Activated CD4-positive, alpha-beta T cell treated with anti-CD3 and anti-CD28 coated beads for 36 hours (primary cell): ENCODE measurements at regions not wholly inside any gene's neighbourhood (a gene's known extent, or its start where the extent isn't known, plus 50 kb on each side); places are given as distances from the start of the nearest gene placed in this dataset.

Source experiments
- ATAC-seq: fragments of 200-7000 bp; cut with Tn5 transposase; one replicate; pipeline ENCODE4 v1.10.0; 2021; ENCODE audit warnings: mild to moderate bottlenecking, moderate library complexity
- CTCF ChIA-PET: fragments of 350-600 bp; sonication (Branson Sonifier 250); formaldehyde crosslinking; loops from one replicate; lab custom pipeline; 2021; ENCODE audit warnings: antibody characterized with exemption; lab: Charles Lee
- POLR2A ChIA-PET: fragments of 350-600 bp; sonication (Branson Sonifier 250); formaldehyde crosslinking; loops from one replicate; lab custom pipeline; 2021; ENCODE audit warnings: antibody characterized with exemption, inconsistent platforms; lab: Charles Lee
- DNase-seq: peaks from one replicate; pipeline ENCODE4 v3.0.0-alpha.2; 2020
- H3K27ac Mint-ChIP-seq: one replicate; pipeline ENCODE4 v1.8.0; 2021; ENCODE audit warnings: mixed read lengths
- H3K27me3 Mint-ChIP-seq: one replicate; pipeline ENCODE4 v1.8.0; 2021; ENCODE audit warnings: mixed read lengths
- H3K36me3 Mint-ChIP-seq: one replicate; pipeline ENCODE4 v1.8.0; 2021; ENCODE audit warnings: low read depth, mixed read lengths
- H3K4me1 Mint-ChIP-seq: one replicate; pipeline ENCODE4 v1.8.0; 2021; ENCODE audit warnings: mixed read lengths
- H3K4me3 Mint-ChIP-seq: one replicate; pipeline ENCODE4 v1.8.0; 2021; ENCODE audit warnings: mild to moderate bottlenecking, moderate library complexity, mixed read lengths
- H3K9me3 Mint-ChIP-seq: one replicate; pipeline ENCODE4 v1.8.0; 2021; ENCODE audit warnings: low read depth, mixed read lengths
- intact Hi-C, 2 experiments: fragments of 100-400 bp; cut with DNase I in 1 of 2; cut with micrococcal nuclease in 1 of 2; formaldehyde crosslinking; loops; one replicate each; pipeline versions ENCODE4 v1.14.2 to v1.15.1; 2022 to 2024; cut with DNase I, micrococcal nuclease

- CTCF ChIA-PET, result no interaction called here
- POLR2A ChIA-PET, result no interaction called here
These were observed 115.3 kb upstream of the BNC2 start for GRCh38 chr9:16985559-16986348.

GRCh38 chr9:16982780-16983310 is 112.4 kb upstream of the BNC2 start:
- intact Hi-C loops, result no loop called here
- Mint-ChIP-seq H3K9me3 (no peaks in the 10 kb centered on the region), H3K4me1 (no peaks in the 10 kb centered on the region), H3K36me3 (no peaks in the 10 kb centered on the region), H3K27ac (no peak overlapping the region), H3K27me3 (no peaks in the 10 kb centered on the region), H3K4me3 (no peak overlapping the region)
- ATAC-seq (no peak), DNase-seq (no peak)
- ChIA-PET POLR2A (no interaction called here), CTCF (no interaction called here)

More at GRCh38 chr9:16985559-16986348, 115.3 kb upstream of the BNC2 start:
- Mint-ChIP-seq H3K36me3 (no peaks in the 10 kb centered on the region), H3K9me3 (no peaks in the 10 kb centered on the region), H3K4me1 (no peaks in the 10 kb centered on the region), H3K27me3 (no peaks in the 10 kb centered on the region), H3K27ac (no peak overlapping the region), H3K4me3 (no peak overlapping the region)
- DNase-seq, result no peak
- intact Hi-C loops, result no loop called here
- no peak for ATAC-seq

- Mint-ChIP-seq H3K36me3 (peaks cover 1% of the 10 kb centered on the region), H3K27me3 (no peaks in the 10 kb centered on the region), H3K4me3 (no peak overlapping the region), H3K9me3 (peaks cover 2% of the 10 kb centered on the region), H3K27ac (no peak overlapping the region), H3K4me1 (no peaks in the 10 kb centered on the region)
- intact Hi-C loops, result no loop called here
- CTCF ChIA-PET, result no interaction called here
- DNase-seq (no peak), ATAC-seq (no peak)
- POLR2A ChIA-PET, result no interaction called here
These were observed 106.0 kb upstream of the BNC2 start for GRCh38 chr9:16976427-16976826.

GRCh38 chr9:16974436-16974835 is 104.0 kb upstream of the BNC2 start:
- DNase-seq (no peak), ATAC-seq (no peak)
- POLR2A ChIA-PET, result no interaction called here
- CTCF ChIA-PET, result no interaction called here
- H3K27me3 Mint-ChIP-seq, result no peaks in the 10 kb centered on the region
- no peak overlapping the region for H3K27ac Mint-ChIP-seq
- intact Hi-C loops, result no loop called here
- H3K4me3 Mint-ChIP-seq, result no peak overlapping the region
- no peaks in the 10 kb centered on the region for H3K4me1 Mint-ChIP-seq
- peaks cover 1% of the 10 kb centered on the region for H3K36me3 Mint-ChIP-seq
- peaks cover 2% of the 10 kb centered on the region for H3K9me3 Mint-ChIP-seq

GRCh38 chr9:16970321-16970720 is 99.9 kb upstream of the BNC2 start:
- Mint-ChIP-seq H3K36me3 (peaks cover 1% of the 10 kb centered on the region), H3K4me1 (no peaks in the 10 kb centered on the region), H3K27me3 (no peaks in the 10 kb centered on the region), H3K9me3 (peaks cover 2% of the 10 kb centered on the region), H3K4me3 (no peak overlapping the region), H3K27ac (no peak overlapping the region)
- no peak for DNase-seq
- POLR2A ChIA-PET, result interaction anchor here (0.6 kb wide), 1 partner anchor 16 kb away, joined by 4 read pairs; no protein-coding TSS in a partner anchor
- no peak for ATAC-seq
- CTCF ChIA-PET, result no interaction called here
- intact Hi-C loops, result no loop called here

- H3K36me3 Mint-ChIP-seq, result no peaks in the 10 kb centered on the region
- DNase-seq (no peak), ATAC-seq (no peak)
- no peaks in the 10 kb centered on the region for H3K27me3 Mint-ChIP-seq
- intact Hi-C loops, result no loop called here
- ChIA-PET POLR2A (no interaction called here), CTCF (no interaction called here)
- peaks cover 13% of the 10 kb centered on the region for H3K9me3 Mint-ChIP-seq
- no peaks in the 10 kb centered on the region for H3K4me1 Mint-ChIP-seq
- no peak overlapping the region for H3K4me3 Mint-ChIP-seq
- no peak overlapping the region for H3K27ac Mint-ChIP-seq
These were observed 93.8 kb upstream of the BNC2 start for GRCh38 chr9:16964228-16964627.

- intact Hi-C loops, result no loop called here
These were observed 89.6 kb upstream of the BNC2 start for GRCh38 chr9:16960084-16960483.

GRCh38 chr9:16959391-16959790 is 88.9 kb upstream of the BNC2 start:
- Mint-ChIP-seq H3K9me3 (peaks cover 10% of the 10 kb centered on the region), H3K27ac (no peak overlapping the region), H3K27me3 (no peaks in the 10 kb centered on the region), H3K4me3 (no peak overlapping the region), H3K4me1 (no peaks in the 10 kb centered on the region), H3K36me3 (no peaks in the 10 kb centered on the region)
- DNase-seq, result no peak
- no peak for ATAC-seq
- ChIA-PET POLR2A (no interaction called here), CTCF (no interaction called here)
- intact Hi-C loops, result no loop called here

More at GRCh38 chr9:16960084-16960483, 89.6 kb upstream of the BNC2 start:
- no peaks in the 10 kb centered on the region for H3K4me1 Mint-ChIP-seq
- DNase-seq, result peak; percentile 5
- no peak overlapping the region for H3K4me3 Mint-ChIP-seq
- ChIA-PET CTCF (no interaction called here), POLR2A (no interaction called here)
- H3K27ac Mint-ChIP-seq, result no peak overlapping the region
- no peaks in the 10 kb centered on the region for H3K36me3 Mint-ChIP-seq
- ATAC-seq, result peak; percentile 44
- H3K9me3 Mint-ChIP-seq, result peaks cover 13% of the 10 kb centered on the region
- H3K27me3 Mint-ChIP-seq, result no peaks in the 10 kb centered on the region

GRCh38 chr9:16954040-16954439 is 83.6 kb upstream of the BNC2 start:
- POLR2A ChIA-PET, result no interaction called here

GRCh38 chr9:16951502-16951901 is 81.0 kb upstream of the BNC2 start:
- H3K9me3 Mint-ChIP-seq, result no peaks in the 10 kb centered on the region
- H3K27ac Mint-ChIP-seq, result no peak overlapping the region
- H3K4me3 Mint-ChIP-seq, result no peak overlapping the region
- no peaks in the 10 kb centered on the region for H3K4me1 Mint-ChIP-seq
- H3K36me3 Mint-ChIP-seq, result no peaks in the 10 kb centered on the region
- ATAC-seq (no peak), DNase-seq (no peak)
- ChIA-PET CTCF (no interaction called here), POLR2A (no interaction called here)
- H3K27me3 Mint-ChIP-seq, result no peaks in the 10 kb centered on the region
- intact Hi-C loops, result no loop called here

More at GRCh38 chr9:16954040-16954439, 83.6 kb upstream of the BNC2 start:
- H3K4me1 Mint-ChIP-seq, result no peaks in the 10 kb centered on the region
- H3K36me3 Mint-ChIP-seq, result no peaks in the 10 kb centered on the region
- CTCF ChIA-PET, result interaction anchor here (0.6 kb wide), 1 partner anchor 1275 kb away, joined by 3 read pairs; no protein-coding TSS in a partner anchor
- no peak overlapping the region for H3K4me3 Mint-ChIP-seq
- no peaks in the 10 kb centered on the region for H3K27me3 Mint-ChIP-seq
- DNase-seq (no peak), ATAC-seq (no peak)
- no peak overlapping the region for H3K27ac Mint-ChIP-seq
- H3K9me3 Mint-ChIP-seq, result no peaks in the 10 kb centered on the region
- intact Hi-C loops, result no loop called here

GRCh38 chr9:16950051-16950450 is 79.6 kb upstream of the BNC2 start:
- intact Hi-C loops, result no loop called here
- no peak for ATAC-seq
- no peak overlapping the region for H3K27ac Mint-ChIP-seq
- no peaks in the 10 kb centered on the region for H3K36me3 Mint-ChIP-seq
- no peak for DNase-seq
- H3K27me3 Mint-ChIP-seq, result no peaks in the 10 kb centered on the region
- H3K4me3 Mint-ChIP-seq, result no peak overlapping the region
- ChIA-PET CTCF (interaction anchor here (0.5 to 0.6 kb wide), 2 partner anchors 11 to 539 kb away, joined by 3 read pairs; no protein-coding TSS in a partner anchor), POLR2A (no interaction called here)
- no peaks in the 10 kb centered on the region for H3K4me1 Mint-ChIP-seq
- H3K9me3 Mint-ChIP-seq, result no peaks in the 10 kb centered on the region

GRCh38 chr9:16930578-16930977 is 60.1 kb upstream of the BNC2 start:
- DNase-seq, result no peak
- no peak overlapping the region for H3K4me3 Mint-ChIP-seq
- POLR2A ChIA-PET, result no interaction called here
- H3K9me3 Mint-ChIP-seq, result peaks cover 8% of the 10 kb centered on the region
- no peak overlapping the region for H3K27ac Mint-ChIP-seq
- no peaks in the 10 kb centered on the region for H3K4me1 Mint-ChIP-seq
- no peak for ATAC-seq
- H3K27me3 Mint-ChIP-seq, result no peaks in the 10 kb centered on the region
- intact Hi-C loops, result no loop called here
- no peaks in the 10 kb centered on the region for H3K36me3 Mint-ChIP-seq
- CTCF ChIA-PET, result no interaction called here
